Suprapubic skin (tissue), 4 donors: ENCODE measurements at regions not wholly inside any gene's neighbourhood (a gene's known extent, or its start where the extent isn't known, plus 50 kb on each side); places are given as distances from the start of the nearest gene placed in this dataset.

Experiments
- DNase-seq, 2 donors: peaks; one replicate each; pipeline ENCODE4 v3.0.0-alpha.2; 2019; ENCODE audit warnings: low spot score in 2 of 2
- H3K27ac ChIP-seq: fragments of 200-600 bp; sonication (generic); one replicate; pipeline ENCODE4 v1.5.1; 2019
- H3K27me3 ChIP-seq: fragments of 200-600 bp; sonication (generic); one replicate; pipeline ENCODE4 v1.5.1; 2019
- H3K36me3 ChIP-seq: fragments of 200-600 bp; sonication (generic); one replicate; pipeline ENCODE4 v1.5.1; 2019
- H3K4me1 ChIP-seq: fragments of 200-600 bp; sonication (generic); one replicate; pipeline ENCODE4 v1.5.1; 2019
- H3K4me3 ChIP-seq: fragments of 200-600 bp; sonication (generic); one replicate; pipeline ENCODE4 v1.5.1; 2019; ENCODE audit warnings: mild to moderate bottlenecking
- H3K9me3 ChIP-seq: fragments of 200-600 bp; sonication (generic); one replicate; pipeline ENCODE4 v1.5.1; 2019
- EP300 ChIP-seq: sonication (generic); formaldehyde crosslinking; IDR thresholded peaks from one replicate; pipeline ENCODE4 v1.6.1; 2017; ENCODE audit warnings: antibody characterized with exemption
- POLR2A ChIP-seq, 2 donors: fragments of 450-650 bp; IDR thresholded peaks; one replicate each; pipeline ENCODE4 v1.6.1; 2017; ENCODE audit warnings: antibody characterized with exemption in 2 of 2, mild to moderate bottlenecking in 2 of 2, moderate library complexity in 2 of 2
- POLR2AphosphoS5 ChIP-seq, 3 donors: sonication (generic); formaldehyde crosslinking; IDR thresholded peaks; one replicate each; pipeline ENCODE4 v1.6.1; 2017; ENCODE audit warnings: antibody characterized with exemption in 3 of 3
- WGBS: methylation state at CpG from one replicate; pipeline ENCODE4 v1.1.5; 2018; 5-methylcytosine and 5-hydroxymethylcytosine counted together
- TF ChIP-seq, protein P1 (sequence below), 2 donors: fragments of 200-600 bp in 1 of 2; fragments of 450-650 bp in 1 of 2; sonication (generic) in 1 of 2; IDR thresholded peaks; one replicate each; pipeline ENCODE4 v1.5.1; 2016 to 2019; ENCODE audit warnings: antibody characterized with exemption in 2 of 2, mild to moderate bottlenecking in 1 of 2, moderate library complexity in 1 of 2

DNA sequence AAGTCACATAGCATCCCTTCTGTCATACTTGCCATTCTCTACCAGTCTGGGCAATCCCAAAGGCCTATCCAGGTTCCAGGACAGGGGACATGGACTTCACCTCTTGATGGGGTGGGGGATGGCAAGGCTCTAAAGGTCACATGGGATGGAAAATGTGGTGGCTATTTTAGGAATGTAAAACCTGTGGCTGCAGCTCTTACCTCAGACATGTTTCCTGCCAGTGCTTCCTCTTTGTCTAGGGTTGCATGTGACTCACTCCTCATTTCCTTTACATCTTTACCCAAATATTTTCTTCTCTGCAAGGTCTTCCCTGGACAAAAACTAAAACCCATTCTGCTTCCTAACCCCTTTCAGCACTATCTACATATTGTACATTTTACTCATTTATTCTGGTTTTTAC is 135.7 kb downstream of the BTBD3 start:
- H3K27me3 ChIP-seq = no peaks in the 10 kb centered on the region
- TF ChIP-seq, protein P1, sequence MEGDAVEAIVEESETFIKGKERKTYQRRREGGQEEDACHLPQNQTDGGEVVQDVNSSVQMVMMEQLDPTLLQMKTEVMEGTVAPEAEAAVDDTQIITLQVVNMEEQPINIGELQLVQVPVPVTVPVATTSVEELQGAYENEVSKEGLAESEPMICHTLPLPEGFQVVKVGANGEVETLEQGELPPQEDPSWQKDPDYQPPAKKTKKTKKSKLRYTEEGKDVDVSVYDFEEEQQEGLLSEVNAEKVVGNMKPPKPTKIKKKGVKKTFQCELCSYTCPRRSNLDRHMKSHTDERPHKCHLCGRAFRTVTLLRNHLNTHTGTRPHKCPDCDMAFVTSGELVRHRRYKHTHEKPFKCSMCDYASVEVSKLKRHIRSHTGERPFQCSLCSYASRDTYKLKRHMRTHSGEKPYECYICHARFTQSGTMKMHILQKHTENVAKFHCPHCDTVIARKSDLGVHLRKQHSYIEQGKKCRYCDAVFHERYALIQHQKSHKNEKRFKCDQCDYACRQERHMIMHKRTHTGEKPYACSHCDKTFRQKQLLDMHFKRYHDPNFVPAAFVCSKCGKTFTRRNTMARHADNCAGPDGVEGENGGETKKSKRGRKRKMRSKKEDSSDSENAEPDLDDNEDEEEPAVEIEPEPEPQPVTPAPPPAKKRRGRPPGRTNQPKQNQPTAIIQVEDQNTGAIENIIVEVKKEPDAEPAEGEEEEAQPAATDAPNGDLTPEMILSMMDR (IDR thresholded peaks at IDR 0.05) = no peak
- TF ChIP-seq POLR2AphosphoS5 (IDR thresholded peaks at IDR 0.05) (no peak), EP300 (no peak), POLR2A (IDR thresholded peaks at IDR 0.05) (no peak)
- H3K36me3 ChIP-seq = no peaks in the 10 kb centered on the region
- no peaks in the 10 kb centered on the region for H3K9me3 ChIP-seq
- no peak overlapping the region for H3K4me3 ChIP-seq
- no peak for DNase-seq
- H3K27ac ChIP-seq = no peak overlapping the region
- no peaks in the 10 kb centered on the region for H3K4me1 ChIP-seq

GRCh38 chr20:12054556-12054955 is 136.9 kb downstream of the BTBD3 start:
- Histone ChIP-seq H3K4me1 (no peaks in the 10 kb centered on the region), H3K27me3 (no peaks in the 10 kb centered on the region), H3K27ac (no peak overlapping the region), H3K4me3 (no peak overlapping the region), H3K36me3 (no peaks in the 10 kb centered on the region), H3K9me3 (no peaks in the 10 kb centered on the region)
- TF ChIP-seq EP300 (no peak), POLR2AphosphoS5 (IDR thresholded peaks at IDR 0.05) (no peak), POLR2A (IDR thresholded peaks at IDR 0.05) (no peak)
- TF ChIP-seq, protein P1 (IDR thresholded peaks at IDR 0.05) = no peak
- WGBS = 90% methylated on average over 5 of the region's 5 CpGs
- no peak for DNase-seq

DNA sequence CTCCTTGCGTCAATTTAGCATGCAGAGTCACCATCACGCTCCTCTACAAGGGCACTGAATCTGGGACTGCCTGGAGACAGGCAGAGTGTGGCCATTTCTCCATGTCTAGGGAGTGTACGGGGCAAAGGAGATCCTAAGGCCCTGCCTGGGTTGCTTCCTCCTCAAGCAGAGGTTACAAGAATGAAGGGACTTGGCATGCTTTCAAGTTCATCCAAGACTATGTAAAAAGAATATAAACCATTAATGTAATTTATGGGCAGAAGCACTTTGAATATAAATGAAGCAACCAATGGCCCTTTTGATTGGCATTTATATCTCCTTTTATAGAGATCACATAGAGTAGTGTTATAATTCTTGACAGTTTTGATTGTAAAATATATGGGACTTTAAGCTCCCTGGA is 137.5 kb downstream of the BTBD3 start:
- Histone ChIP-seq H3K27ac (no peak overlapping the region), H3K27me3 (no peaks in the 10 kb centered on the region), H3K36me3 (no peaks in the 10 kb centered on the region), H3K9me3 (no peaks in the 10 kb centered on the region), H3K4me3 (no peak overlapping the region), H3K4me1 (no peaks in the 10 kb centered on the region)
- no peak for DNase-seq
- 87% methylated on average over 3 of the region's 3 CpGs for WGBS
- TF ChIP-seq EP300 (no peak), POLR2AphosphoS5 (IDR thresholded peaks at IDR 0.05) (no peak), POLR2A (IDR thresholded peaks at IDR 0.05) (no peak)
- TF ChIP-seq, protein P1 (IDR thresholded peaks at IDR 0.05) = no peak

DNA sequence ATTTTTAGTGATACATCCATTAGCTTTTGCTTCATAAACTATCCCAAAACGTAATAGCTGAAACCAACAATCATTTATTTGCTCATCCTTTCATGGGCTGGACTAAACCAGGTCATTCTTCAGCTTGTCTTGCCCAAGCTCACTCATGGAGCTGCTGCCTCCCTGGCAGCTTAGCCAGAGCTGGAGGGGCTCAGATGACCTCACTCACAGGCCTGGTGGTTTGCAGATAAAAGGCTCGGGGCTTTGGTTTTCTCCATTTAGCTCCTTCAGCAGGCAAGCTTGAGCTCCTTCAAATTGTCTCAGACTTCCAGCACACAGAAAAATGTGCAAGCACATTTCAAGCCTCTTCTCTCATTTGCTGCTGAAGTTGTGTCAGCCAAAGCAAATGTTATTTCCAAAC is 139.1 kb downstream of the BTBD3 start:
- no peaks in the 10 kb centered on the region for H3K27me3 ChIP-seq
- H3K9me3 ChIP-seq = no peaks in the 10 kb centered on the region
- H3K4me1 ChIP-seq = no peaks in the 10 kb centered on the region
- WGBS = 74% methylated on average over 2 of the region's 2 CpGs
- no peaks in the 10 kb centered on the region for H3K36me3 ChIP-seq
- no peak for DNase-seq
- H3K4me3 ChIP-seq = no peak overlapping the region
- no peak for TF ChIP-seq POLR2AphosphoS5 (IDR thresholded peaks at IDR 0.05)
- TF ChIP-seq, protein P1 (IDR thresholded peaks at IDR 0.05) = no peak
- no peak for TF ChIP-seq POLR2A (IDR thresholded peaks at IDR 0.05)
- TF ChIP-seq EP300 = no peak
- no peak overlapping the region for H3K27ac ChIP-seq

DNA sequence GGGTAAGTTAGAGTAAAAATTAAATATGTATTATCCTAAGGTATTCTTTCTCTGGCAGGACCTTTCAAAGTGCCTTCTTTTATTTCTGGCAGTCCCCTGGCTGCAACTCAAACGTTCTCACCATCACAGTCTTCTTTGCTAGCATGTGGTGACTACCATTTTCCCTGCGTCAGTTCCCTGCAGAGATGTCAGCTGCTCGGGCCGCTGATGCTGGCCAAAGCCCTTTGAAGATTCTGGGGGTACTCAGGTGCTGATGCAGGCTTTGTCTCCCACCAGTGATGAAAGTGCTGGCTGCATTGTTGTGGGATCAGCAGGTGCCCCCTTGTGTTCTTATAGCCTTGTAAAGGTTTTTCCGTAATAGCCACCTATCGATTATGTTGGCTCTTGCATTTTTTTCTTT is 140.1 kb downstream of the BTBD3 start:
- DNase-seq = no peak
- 85% methylated on average over 6 of the region's 6 CpGs for WGBS
- Histone ChIP-seq H3K36me3 (no peaks in the 10 kb centered on the region), H3K27me3 (no peaks in the 10 kb centered on the region), H3K27ac (no peak overlapping the region), H3K9me3 (no peaks in the 10 kb centered on the region), H3K4me3 (no peak overlapping the region), H3K4me1 (no peaks in the 10 kb centered on the region)
- TF ChIP-seq EP300 (no peak), POLR2AphosphoS5 (IDR thresholded peaks at IDR 0.05) (no peak), POLR2A (IDR thresholded peaks at IDR 0.05) (no peak)
- TF ChIP-seq, protein P1 (IDR thresholded peaks at IDR 0.05) = no peak
